GM12891 (cell line): ENCODE measurements at regions not wholly inside any gene's neighbourhood (a gene's known extent, or its start where the extent isn't known, plus 50 kb on each side); places are given as distances from the start of the nearest gene placed in this dataset.

Source experiments
- POLR2A ChIP-seq: IDR thresholded peaks from 2 replicates; pipeline ENCODE4 v1.6.1; 2011; ENCODE audit warnings: low read depth, low read length, control low read depth
- POLR2AphosphoS5 ChIP-seq: IDR thresholded peaks from 2 replicates; pipeline ENCODE4 v1.6.1; 2011; ENCODE audit warnings: low read depth, low read length, control low read depth
- POU2F2 ChIP-seq: IDR thresholded peaks from 2 replicates; pipeline ENCODE4 v1.6.1; 2011; ENCODE audit warnings: low read depth, mild to moderate bottlenecking, control low read depth, low read length, moderate library complexity
- SPI1 ChIP-seq: IDR thresholded peaks from 2 replicates; pipeline ENCODE4 v1.6.1; 2011; ENCODE audit warnings: low read depth, low read length, control low read depth
- TAF1 ChIP-seq: IDR thresholded peaks from 2 replicates; pipeline ENCODE4 v1.6.1; 2011; ENCODE audit warnings: low read depth, low read length, control low read depth

GRCh38 chr1:201721082-201722049, 107.6 kb upstream of the IPO9 start:
- TF ChIP-seq POLR2AphosphoS5 = no peak
- no peak for TF ChIP-seq POLR2A
- no peak for TF ChIP-seq TAF1
- no peak for TF ChIP-seq SPI1
- no peak for TF ChIP-seq POU2F2
